ENCODE measurements at regions not wholly inside any gene's neighbourhood (a gene's known extent, or its start where the extent isn't known, plus 50 kb on each side); places are given as distances from the start of the nearest gene placed in this dataset.

GRCh38 chr16:80041410-80041809, 440.9 kb upstream of the MAF start:
- no peak for DNase-seq (ENCODE audit: low read depth in 2 of 2)

- DNase-seq (ENCODE audit: low read depth in 2 of 2): no peak
Observed at GRCh38 chr16:80040814-80041213, 440.3 kb upstream of the MAF start.

- no peak for DNase-seq (ENCODE audit: low read depth in 2 of 2)
Observed at GRCh38 chr16:80040413-80040812, 439.9 kb upstream of the MAF start.

- DNase-seq (ENCODE audit: low read depth in 2 of 2): no peak
Observed at GRCh38 chr16:80039777-80040176, 439.2 kb upstream of the MAF start.

- no peak for DNase-seq (ENCODE audit: low read depth in 2 of 2)
Observed at GRCh38 chr16:80038566-80038965, 438.0 kb upstream of the MAF start.

GRCh38 chr16:80034948-80035663, 434.6 kb upstream of the MAF start:
- DNase-seq (ENCODE audit: low read depth in 2 of 2): no peak

GRCh38 chr16:80034469-80034826, 433.9 kb upstream of the MAF start:
- no peak for DNase-seq (ENCODE audit: low read depth in 2 of 2)

GRCh38 chr16:80033783-80034468, 433.4 kb upstream of the MAF start:
- no peak for DNase-seq (ENCODE audit: low read depth in 2 of 2)

- no peak for DNase-seq (ENCODE audit: low read depth in 2 of 2)
Observed at GRCh38 chr16:80029761-80030481, 429.4 kb upstream of the MAF start.

GRCh38 chr16:80029381-80029630, 428.8 kb upstream of the MAF start:
- DNase-seq (ENCODE audit: low read depth in 2 of 2): no peak

GRCh38 chr16:80028581-80029380, 428.2 kb upstream of the MAF start:
- no peak for DNase-seq (ENCODE audit: low read depth in 2 of 2)

- peak; percentile 24 to 63 for DNase-seq (ENCODE audit: low read depth in 2 of 2)
Observed at GRCh38 chr16:80027007-80027965, 426.7 kb upstream of the MAF start.

- DNase-seq (ENCODE audit: low read depth in 2 of 2): no peak
Observed at GRCh38 chr16:80025236-80025635, 424.7 kb upstream of the MAF start.

- DNase-seq (ENCODE audit: low read depth in 2 of 2): no peak
Observed at GRCh38 chr16:80024443-80024842, 423.9 kb upstream of the MAF start.

GRCh38 chr16:80023865-80024264, 423.3 kb upstream of the MAF start:
- DNase-seq (ENCODE audit: low read depth in 2 of 2): no peak

GRCh38 chr16:80019395-80019794, 418.9 kb upstream of the MAF start:
- DNase-seq (ENCODE audit: low read depth in 2 of 2): no peak

- no peak for DNase-seq (ENCODE audit: low read depth in 2 of 2)
Observed at GRCh38 chr16:80018466-80018865, 417.9 kb upstream of the MAF start.

- DNase-seq (ENCODE audit: low read depth in 2 of 2): no peak
Observed at GRCh38 chr16:80016731-80017326, 416.3 kb upstream of the MAF start.

GRCh38 chr16:80015566-80015965, 415.0 kb upstream of the MAF start:
- DNase-seq (ENCODE audit: low read depth in 2 of 2): no peak

GRCh38 chr16:80014241-80014939, 413.9 kb upstream of the MAF start:
- no peak for DNase-seq (ENCODE audit: low read depth in 2 of 2)

All from stimulated activated CD4-positive, alpha-beta T cell treated with anti-CD3 and anti-CD28 coated beads, Interleukin-4, amount 100 ng/mL, for 48 hours (primary cell).